ENCODE measurements at regions not wholly inside any gene's neighbourhood (a gene's known extent, or its start where the extent isn't known, plus 50 kb on each side); places are given as distances from the start of the nearest gene placed in this dataset.
A peak's percentile ranks its signal among the peaks of the same experiment; 100 is the strongest.

- FAIRE-seq (peak; percentile 78), DNase-seq (ENCODE audit: low read depth, low spot score) (peak; percentile 63)
- Histone ChIP-seq H3K9me3 (replicated peaks; ENCODE audit: control insufficient read depth, insufficient read depth, low read length) (no peaks in the 10 kb centered on the region), H3K4me2 (ENCODE audit: insufficient read depth, low read length) (no peak overlapping the region), H2AFZ (ENCODE audit: low read depth, low read length) (peak overlapping the region; percentile 4), H4K20me1 (replicated peaks; ENCODE audit: control insufficient read depth, extremely low read depth, insufficient read depth, low read length) (no peaks in the 10 kb centered on the region), H3K9me1 (replicated peaks; ENCODE audit: control insufficient read depth, extremely low read depth, insufficient read depth, low read length) (no peaks in the 10 kb centered on the region), H3K9ac (replicated peaks; ENCODE audit: extremely low read depth, insufficient read depth, low read length) (no peak overlapping the region), H3K4me1 (ENCODE audit: control insufficient read depth, extremely low read depth, insufficient read depth, low read length) (no peaks in the 10 kb centered on the region), H3K27ac (ENCODE audit: insufficient read depth, low read depth, low read length) (no peak overlapping the region), H3K36me3 (ENCODE audit: control insufficient read depth in 2 of 2, extremely low read depth in 1 of 2, insufficient read depth in 2 of 2, low read length in 2 of 2) (no peaks in the 10 kb centered on the region), H3K27me3 (ENCODE audit: control insufficient read depth in 2 of 2, insufficient read depth in 2 of 2, low read length in 2 of 2) (peaks cover 0 to 6% of the 10 kb centered on the region in 2 experiments), H3K4me3 (replicated peaks in 1 of 3; ENCODE audit: insufficient read depth in 1 of 3, low read depth in 1 of 3, low read length in 3 of 3) (no peak overlapping the region), H3K79me2 (ENCODE audit: control insufficient read depth, insufficient read depth, low read length) (no peaks in the 10 kb centered on the region)
- ChIA-PET POLR2A (interaction anchor here (0.5 kb wide), 1 partner anchor 134 kb away, joined by 4 read pairs; no protein-coding TSS in a partner anchor), CTCF (interaction anchor here (0.7 to 7.5 kb wide), 35 partner anchors 8 to 227 kb away, joined by 3 to 94 read pairs (median 4); partner anchors contain the start of gene KCNA1)
- TF ChIP-seq, protein P1, sequence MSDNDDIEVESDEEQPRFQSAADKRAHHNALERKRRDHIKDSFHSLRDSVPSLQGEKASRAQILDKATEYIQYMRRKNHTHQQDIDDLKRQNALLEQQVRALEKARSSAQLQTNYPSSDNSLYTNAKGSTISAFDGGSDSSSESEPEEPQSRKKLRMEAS (IDR thresholded peaks at IDR 0.05; ENCODE audit: insufficient read depth, insufficient read length) = no peak
- TF ChIP-seq CTCF (IDR thresholded peaks at IDR 0.05; ENCODE audit: extremely low read depth in 1 of 2, insufficient read depth in 1 of 2, low read depth in 1 of 2, low read length in 2 of 2) = peak; percentile 81 to 92
- TF ChIP-seq POLR2AphosphoS5 (IDR thresholded peaks at IDR 0.05; ENCODE audit: insufficient read depth, low read depth, low read length) = no peak
- no peak for TF ChIP-seq EZH2 (IDR thresholded peaks at IDR 0.05; ENCODE audit: borderline replicate concordance, low read depth, low read length, severe bottlenecking)
- intact Hi-C loops (cut with micrococcal nuclease) = loop anchor here (1.0 kb wide), 1 partner anchor 227 kb away; no protein-coding TSS in a partner anchor
- dilution Hi-C loops (cut with MboI; ENCODE audit: extremely low pct_ligation_motif_present, low sequenced_read_pairs) = no loop called here
- BruUV-seq (replicated peaks) = no TSS peak
These were observed 52.0 kb upstream of the KCNA1 start for GRCh38 chr12:4857472-4858291.

Measured in endothelial cell of umbilical vein (primary cell).